Ramos (cell line): ENCODE measurements at regions not wholly inside any gene's neighbourhood (a gene's known extent, or its start where the extent isn't known, plus 50 kb on each side); places are given as distances from the start of the nearest gene placed in this dataset.
"Not testable (repeated sequence)": the region's sequence is repeated elsewhere in the genome, so short reads cannot be mapped to it uniquely, and the experiment has no call there.

Experiments used
- in situ Hi-C: fragments of 300-500 bp; cut with MboI; formaldehyde crosslinking; loops from one replicate; pipeline ENCODE4 v1.14.3; 2022; ENCODE audit warnings: low sequenced_read_pairs; ENCODE audit not compliant: unreplicated experiment

DNA sequence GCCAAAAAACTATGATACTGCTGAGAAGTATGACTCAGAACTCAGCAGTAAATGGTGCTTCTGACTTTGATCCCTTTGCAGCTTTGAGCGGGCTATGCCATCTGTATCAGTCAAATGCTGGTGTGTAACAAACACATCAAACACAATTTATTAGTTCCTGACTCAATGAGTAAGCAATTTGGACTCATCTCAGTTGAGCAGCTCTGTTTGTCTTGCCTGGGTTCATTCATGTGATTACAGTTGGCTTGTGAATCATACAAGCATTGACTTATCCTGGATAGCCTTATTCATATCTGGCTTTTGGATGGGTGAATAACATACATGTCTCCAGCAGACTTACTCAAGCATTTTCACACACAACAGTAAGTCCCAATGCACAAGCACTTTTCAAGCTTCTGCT lies 858.8 kb downstream of the METTL15 start:
- in situ Hi-C loops = no loop called here

DNA sequence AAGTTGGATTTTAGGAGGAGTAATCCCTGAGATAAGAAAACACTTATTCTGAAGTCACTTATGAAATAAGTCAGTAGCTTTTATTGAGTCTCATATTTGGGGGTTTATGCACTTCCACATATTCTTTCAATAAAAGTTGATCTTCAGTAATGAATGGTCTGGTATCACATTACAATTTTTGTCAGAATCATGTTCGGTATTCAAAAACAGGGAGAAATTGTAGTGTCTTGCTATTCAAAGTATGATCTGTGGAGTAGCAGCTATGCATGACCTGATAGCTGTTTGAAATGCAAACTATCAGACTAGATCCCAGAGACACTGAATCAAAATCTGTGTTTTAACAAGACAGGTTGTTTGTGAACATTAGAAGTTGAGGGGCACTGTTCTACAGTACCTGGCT lies 857.6 kb downstream of the METTL15 start:
- in situ Hi-C loops = no loop called here

DNA sequence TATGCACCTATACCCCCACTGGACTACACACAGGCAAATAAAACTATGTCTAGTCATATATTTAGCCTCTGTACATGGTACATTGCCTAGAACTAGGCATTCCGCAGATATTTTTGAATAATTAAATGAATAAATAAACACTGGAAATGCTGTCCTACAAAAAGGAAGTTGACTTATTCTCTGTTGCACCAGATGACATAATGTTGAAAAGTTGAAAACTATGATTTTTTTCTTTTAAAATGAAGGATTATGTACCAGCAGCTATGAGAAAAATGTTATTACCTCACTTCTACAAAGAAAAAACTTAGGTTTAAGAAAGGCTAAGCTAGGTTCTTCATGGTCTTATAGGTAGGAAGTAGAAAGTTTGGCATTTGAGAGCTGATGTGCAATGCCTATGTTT lies 856.6 kb downstream of the METTL15 start:
- in situ Hi-C loops = no loop called here

DNA sequence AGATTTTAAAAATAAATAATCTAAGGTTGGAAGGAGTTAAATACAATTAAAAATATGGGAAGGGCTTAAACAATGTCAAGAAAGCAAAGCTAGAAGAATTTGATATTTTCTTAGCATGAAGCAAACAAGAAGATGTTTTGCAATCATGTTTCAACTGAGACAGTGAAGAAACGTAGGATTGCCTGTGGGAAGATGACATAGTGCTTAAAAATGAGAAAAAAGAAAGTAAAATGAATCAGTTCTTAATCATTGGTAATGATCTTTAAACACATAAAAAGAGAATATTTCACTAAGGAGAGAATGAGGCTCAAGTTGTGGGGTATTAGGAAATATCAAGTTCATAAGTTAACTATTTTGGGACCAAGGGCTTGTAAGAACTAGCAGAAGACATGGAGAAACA lies 855.0 kb downstream of the METTL15 start:
- in situ Hi-C loops = no loop called here

DNA sequence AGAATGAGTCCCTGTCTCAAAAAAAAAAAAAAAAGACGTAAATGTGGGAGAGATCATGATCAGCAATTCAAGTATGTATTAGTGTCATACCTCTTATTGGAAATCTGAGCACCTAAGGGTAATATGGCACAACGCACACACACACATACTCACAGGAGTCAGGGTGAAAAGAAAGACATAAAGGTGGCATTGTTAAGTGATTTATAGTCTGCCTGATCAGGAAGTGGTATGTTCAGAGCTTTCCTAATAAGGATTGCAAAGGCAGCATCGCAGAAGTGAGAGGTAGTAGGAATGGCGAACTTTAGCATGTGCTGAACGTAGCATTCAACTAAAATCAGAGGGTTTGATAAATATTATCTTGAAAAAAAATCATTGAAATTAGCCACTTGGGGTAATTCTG lies 854.3 kb downstream of the METTL15 start:
- in situ Hi-C loops = no loop called here

DNA sequence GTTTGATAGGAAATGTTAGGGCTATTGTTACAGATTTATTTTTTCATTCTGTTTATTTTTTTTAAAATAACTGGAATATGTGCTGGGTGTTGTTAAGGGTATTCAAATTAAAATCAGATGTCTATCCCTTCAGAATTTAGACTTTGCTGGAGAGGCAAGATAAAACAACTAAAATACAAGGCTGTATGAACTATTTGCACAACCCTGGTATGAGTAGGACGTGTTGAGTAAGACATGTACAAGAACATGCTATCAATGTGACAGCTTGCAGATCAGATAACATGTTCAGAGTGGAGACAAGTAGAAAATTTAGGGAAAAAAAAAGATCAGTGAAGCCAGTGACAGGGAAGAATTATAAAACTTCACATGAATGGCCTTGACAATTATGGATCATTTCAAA lies 853.5 kb downstream of the METTL15 start:
- in situ Hi-C loops = no loop called here

DNA sequence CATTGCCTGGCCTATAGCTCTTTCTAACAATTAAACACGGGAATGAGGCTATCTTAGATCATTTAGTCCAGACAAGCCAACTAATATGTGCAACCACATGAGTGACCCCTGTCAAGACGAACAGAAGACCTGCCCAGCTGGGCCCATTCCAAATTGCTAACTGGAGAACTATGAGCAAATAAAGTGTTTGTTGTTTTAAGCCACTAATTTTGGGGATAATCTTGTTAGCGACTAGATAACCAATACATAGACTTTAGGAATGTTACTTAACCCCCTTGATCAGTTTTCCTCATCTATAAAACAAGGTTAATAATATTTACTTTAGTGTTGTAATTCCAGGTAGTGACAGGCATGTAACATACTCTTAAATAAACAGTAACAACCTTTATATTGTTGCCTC lies 848.3 kb downstream of the METTL15 start:
- in situ Hi-C loops = no loop called here

DNA sequence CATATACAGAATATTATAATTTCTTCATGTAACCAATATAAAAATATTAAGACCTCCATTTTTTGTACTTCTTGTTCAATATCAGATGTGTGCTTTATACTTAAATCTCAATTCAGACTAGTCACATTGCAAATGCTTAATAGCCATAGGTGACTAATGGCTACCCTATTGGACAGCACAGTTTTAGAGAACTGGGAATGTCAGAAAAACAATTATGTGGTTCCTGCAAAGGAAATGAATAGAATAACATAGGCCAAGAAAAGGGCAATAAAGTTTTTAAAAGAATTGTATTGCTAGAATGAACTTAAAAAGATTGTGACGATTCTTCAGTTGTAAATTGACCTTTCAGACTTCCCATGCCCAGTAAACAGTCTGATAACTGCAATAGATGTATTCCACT lies 843.0 kb downstream of the METTL15 start:
- in situ Hi-C loops = no loop called here

DNA sequence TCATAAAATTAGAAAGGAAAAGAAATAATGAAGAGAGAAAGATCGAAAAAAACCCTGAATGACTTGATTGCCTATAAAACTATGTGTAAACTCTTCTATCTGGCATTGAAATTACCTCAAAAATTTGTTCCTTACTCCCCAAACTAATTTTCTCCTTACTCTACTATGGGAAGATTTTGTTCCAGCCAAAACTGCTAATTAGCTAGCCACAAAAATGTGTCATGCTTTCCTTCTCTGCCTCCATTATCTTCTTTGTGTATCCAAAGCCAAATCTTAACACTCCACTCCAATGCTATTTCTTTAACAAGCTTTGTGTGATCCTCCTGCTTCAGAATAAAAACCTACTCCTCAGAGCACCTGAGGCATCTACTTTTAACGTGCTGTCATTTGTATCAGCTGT lies 831.2 kb downstream of the METTL15 start:
- in situ Hi-C loops = no loop called here

DNA sequence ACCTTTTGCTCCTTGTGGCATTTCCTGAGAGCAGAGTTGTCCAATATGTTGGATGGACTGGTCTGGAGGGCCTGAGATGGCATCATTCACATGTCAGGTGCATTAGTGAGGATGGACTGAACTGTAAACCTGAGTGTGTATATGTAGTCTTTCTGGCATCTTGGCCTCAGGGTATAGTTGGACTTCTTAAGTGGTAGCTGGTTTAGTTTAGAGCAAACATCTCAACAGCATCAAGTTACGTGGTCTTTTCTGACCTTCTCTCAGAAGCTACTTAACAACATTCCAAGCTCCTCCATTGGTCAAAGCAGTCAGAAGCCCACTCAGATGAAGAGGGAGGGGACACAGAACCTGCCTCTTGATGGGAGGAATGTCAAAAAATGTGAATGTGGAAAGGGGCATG lies 829.9 kb downstream of the METTL15 start:
- in situ Hi-C loops = no loop called here

DNA sequence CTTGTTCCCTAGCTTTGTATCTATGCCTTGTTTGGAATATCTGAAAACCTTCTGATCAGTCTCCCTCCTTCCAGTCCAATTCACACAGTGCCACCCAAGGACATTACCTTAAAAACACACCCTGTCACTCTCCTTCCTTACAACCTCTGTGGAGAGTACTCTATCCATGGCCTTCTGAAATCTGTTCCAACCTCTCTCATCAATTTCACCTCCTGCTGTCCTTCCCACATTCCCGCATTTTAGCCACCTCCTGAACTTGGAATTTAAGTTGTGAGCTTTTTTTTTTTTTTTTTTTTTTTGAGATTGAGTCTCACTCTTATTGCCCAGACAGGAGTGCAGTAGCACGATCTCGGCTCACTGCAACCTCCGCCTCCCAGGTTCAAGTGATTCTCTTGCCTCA lies 824.8 kb downstream of the METTL15 start:
- in situ Hi-C loops = no loop called here

DNA sequence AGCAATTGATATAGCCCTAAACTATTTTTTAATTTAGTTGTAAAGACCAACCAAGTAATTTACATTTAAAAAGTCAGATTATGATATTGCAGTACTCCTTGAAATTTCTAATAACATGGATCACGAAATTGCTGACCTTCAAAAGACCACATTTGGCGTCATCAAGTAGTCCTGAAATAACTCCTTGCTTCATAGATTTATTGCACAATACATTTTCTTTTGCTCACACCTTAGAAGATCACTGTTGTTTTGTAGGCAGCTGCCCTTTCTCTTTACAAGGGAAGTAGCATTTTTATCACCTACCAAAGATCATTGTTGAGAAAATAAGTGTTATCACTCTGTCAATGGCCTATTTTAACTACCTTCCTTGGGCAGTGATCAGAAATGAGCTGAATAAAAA lies 815.8 kb downstream of the METTL15 start:
- in situ Hi-C loops = no loop called here

DNA sequence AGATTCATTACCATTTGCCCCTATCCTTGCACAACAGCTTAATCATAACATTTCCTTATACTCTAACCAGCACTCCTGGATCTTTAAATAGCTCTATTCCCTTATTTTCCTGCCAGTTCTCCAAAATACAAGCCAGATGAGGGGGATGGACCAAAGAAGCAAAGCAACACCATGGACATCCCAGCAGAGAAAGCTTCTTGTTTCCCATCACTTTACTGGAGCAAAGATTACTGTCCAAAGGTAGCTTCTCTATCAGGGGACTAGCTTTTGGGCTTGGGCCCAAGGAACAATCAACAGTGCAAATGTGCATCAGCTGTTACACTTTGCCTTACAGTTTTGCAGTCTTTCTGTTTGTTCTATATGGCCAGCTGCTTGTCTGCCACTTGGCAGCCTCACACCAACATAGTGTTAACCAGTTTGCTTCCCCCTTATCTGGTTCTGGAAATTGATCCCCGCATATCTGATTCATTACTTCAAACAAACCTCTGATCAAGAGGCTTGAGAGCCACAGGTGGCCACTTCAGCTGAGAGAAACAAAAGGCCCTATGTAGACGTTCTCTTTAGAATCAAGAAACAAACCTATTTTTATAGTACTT lies 814.3 kb downstream of the METTL15 start:
- in situ Hi-C loops = no loop called here

DNA sequence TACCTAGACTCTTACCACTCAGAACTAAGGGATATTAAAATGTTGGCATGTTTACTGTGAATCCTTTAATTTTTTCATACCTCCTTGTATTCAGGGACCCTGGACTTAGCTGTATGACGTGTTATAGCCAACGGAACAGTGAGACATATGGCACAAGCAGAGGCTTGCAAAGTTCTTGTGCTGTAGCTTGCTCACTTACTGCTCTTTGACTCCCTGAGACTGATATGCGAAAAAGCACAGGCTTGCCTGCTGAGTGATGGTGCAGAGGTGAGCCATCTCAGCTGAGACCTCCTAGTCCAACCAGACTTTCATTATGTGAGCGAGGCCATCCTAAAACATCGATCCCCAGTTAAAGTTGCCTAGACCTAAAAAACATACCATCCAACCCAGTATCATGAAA lies 811.0 kb downstream of the METTL15 start:
- in situ Hi-C loops = no loop called here

DNA sequence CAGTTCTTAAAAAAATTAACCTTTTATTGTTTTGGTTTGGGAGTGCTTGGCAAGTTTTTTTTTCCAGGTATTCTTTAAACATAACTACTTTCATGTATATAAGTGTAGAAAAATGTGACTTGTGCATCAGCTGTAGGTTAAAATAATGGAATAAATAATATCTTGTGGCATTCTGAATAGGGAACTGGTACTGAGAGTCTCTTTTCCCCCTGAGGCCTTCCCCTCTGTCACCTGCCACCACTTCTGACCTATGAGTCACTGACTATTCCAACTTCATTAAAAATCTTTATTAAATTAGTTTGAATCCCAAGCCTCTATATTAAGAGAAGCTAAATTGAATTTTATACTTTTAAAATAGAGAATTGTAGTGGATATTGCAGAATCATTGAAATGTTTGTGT lies 805.7 kb downstream of the METTL15 start:
- in situ Hi-C loops = no loop called here

DNA sequence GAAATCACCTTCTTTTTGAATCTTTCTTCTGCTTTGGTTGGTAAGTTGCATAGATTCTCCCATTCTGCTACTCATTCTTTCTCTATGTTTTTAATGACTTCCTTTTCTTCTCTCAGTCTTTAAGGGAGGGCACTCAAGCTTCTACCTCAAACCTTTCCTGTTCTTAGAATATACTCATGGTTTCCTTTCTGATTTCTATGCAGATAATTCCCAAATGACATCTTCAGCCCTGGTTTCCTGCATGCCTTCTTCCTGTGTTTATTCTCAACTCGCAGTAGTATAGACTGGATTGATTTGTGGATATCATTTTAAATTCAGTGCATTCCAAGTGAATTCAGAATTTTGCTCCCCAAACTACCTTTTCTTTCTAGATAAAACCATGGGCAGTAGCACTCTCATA lies 803.6 kb downstream of the METTL15 start:
- in situ Hi-C loops = no loop called here

DNA sequence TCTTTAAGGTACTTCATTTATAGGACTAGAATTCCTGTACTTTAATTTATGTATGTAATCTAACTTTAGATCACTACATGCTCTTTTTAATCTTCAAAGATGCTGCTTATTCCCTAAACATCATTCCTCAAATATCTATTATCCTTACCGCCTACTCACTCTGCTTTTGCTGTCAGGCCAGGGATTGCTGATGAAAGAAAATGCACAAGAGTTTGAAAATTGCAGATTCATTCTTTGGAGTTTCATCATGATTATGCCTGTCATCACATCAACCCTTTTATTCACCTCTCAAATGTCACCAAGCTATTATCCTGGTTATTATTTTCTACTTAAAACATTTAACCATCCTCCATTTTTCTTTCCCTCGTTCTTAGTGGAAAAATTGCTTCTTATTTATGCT lies 802.7 kb downstream of the METTL15 start:
- in situ Hi-C loops = no loop called here

DNA sequence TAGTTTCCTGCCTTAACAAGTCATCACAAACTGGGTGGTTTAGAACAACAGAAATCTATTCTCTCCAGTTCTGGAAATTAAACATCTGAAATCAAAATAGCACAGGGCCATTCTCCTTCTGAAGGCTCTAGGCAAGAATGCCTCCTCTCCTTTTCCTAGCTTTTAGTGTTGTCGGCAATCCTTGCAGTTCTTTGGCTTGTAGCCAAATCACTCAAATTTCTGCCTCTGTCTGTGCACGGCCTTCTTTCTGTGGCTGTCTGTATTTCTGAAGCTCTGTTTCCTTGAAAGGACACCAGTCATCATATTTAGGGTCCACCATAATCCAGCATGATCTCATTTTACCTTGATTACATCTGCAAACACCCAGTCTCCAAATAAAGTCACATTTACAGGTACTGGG lies 795.5 kb downstream of the METTL15 start:
- in situ Hi-C loops = no loop called here

DNA sequence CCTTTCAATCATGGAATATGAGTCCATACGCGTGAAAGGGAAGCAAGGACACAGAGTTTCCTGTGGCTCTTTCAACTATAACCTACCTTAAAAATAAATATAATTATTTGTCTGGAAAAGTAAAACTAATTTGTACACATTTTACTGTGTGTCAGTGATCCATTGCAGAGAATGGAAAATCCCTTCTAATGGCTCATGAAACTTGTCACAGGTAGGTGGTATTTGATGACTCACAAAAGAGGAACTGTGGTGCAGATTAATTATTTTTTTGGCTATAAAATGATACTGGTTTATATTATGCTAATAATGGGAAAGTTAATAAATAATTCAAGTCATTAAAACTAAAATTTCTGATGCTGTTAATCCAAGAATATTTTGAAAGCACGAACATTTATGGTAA lies 792.2 kb downstream of the METTL15 start:
- in situ Hi-C loops = no loop called here

DNA sequence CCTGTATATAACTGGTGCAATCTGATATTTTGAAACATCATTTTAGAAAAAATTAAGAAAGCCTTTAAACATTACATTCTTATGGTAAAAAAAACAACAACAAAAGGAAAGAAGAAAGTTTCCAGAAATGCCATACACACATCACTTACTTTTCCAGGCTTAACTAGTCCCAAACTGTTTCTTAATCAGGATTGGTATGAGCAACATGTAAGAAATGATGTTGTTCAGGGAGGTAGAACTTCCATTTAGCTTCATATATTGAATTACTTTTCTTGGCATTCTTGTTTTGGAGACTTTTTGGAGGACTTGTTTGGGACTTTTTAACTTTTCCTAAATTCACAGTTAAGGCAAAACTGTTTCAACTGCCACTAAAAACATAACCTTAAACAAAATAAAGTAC lies 791.5 kb downstream of the METTL15 start:
- in situ Hi-C loops = no loop called here

DNA sequence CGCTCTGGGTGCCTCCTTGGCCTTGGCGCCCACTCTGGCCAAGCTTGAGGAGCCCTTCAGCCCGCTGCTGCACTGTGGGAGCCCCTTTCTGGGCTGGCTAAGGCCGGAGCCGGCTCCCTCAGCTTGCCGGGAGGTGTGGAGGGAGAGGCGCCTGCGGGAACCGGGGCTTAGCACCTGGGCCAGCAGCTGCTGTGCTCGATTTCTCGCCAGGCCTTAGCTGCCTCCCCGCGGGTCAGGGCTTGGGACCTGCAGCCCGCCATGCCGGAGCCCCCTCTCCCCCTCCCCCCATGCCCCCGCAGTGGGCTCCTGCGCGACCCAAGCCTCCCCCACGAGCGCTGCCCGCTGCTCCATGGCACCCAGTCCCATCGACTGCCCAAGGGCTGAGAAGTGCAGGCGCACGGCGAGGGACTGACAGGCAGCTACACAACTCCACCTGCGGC lies 782.4 kb downstream of the METTL15 start:
- in situ Hi-C loops = not testable (repeated sequence)

DNA sequence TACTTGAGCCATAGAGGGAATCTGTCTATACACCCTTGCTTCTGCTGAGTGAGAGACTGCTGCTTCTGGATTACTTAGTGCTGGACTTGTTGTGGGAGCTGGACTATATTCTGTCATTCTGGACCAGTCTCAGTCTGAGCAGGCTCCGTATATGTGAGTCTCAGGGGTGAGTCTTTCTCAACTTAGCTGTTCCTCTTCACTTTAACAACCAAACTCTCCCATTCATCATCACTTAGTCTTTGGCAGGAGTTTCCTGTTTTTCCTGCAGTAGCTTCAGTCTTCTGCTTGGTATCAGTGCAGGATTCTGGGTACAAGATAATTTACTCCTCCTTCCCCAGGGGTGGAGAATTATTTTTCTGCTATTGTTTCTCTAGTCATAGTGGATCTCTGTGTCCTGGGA lies 779.5 kb downstream of the METTL15 start:
- in situ Hi-C loops = no loop called here

DNA sequence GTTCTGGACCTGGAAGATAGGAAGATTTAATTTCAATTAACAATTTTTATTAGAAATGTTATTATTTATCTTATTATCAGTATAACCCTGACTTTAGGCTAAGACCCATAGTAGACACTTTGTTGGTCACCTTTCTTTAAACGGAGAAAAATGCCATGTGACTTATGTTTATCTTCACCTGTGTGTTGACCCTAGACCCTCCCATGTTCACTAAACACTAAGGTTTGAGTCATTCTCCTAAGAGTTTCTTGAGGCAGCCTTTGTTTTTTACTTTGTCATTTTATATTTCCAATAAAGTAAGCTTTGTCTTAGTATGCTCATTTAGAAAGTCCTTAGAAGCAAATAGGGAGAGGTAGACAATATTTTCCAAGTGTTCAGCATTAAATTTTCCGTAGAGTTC lies 771.7 kb downstream of the METTL15 start:
- in situ Hi-C loops = no loop called here
